Suppressor macrophage treated with lipopolysaccharide for 4 hours (primary cell): ENCODE measurements at regions not wholly inside any gene's neighbourhood (a gene's known extent, or its start where the extent isn't known, plus 50 kb on each side); places are given as distances from the start of the nearest gene placed in this dataset.
"Not testable (repeated sequence)": the region's sequence is repeated elsewhere in the genome, so short reads cannot be mapped to it uniquely, and the experiment has no call there.

ENCODE experiments used
- DNase-seq: peaks from one replicate; pipeline ENCODE4 v3.0.0-alpha.2; 2020

GRCh38 chr6:111925296-111925695 is 52.0 kb upstream of the FYN start:
- peak; percentile 35 for DNase-seq

DNA sequence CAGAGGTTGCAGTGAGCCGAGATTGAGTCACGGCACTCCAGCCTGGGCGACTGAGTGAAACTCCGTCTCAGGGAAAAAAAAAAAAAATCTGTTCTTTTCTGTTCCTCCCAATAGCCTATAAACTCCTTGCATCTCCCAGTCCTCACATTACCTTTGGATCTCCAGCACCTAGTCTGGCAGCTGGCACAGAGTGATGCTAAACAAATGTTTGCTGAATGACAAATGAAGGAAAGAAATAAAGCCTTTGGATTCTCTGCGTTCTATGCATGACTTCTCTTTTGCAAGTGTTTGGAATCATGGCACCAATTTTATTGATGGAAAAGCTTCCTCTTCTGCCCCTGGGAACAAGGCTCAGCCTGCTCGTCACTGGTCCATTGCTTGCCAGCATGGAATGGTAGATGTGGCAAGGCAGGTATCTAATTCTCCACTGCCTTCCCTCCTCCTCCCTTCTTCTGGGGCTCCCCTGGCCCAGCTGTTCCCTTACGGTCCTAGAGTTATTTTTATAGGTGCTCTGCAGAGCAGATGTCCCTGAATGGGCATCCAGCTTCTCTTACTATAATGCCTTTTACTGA is 53.6 kb upstream of the FYN start:
- no peak for DNase-seq

DNA sequence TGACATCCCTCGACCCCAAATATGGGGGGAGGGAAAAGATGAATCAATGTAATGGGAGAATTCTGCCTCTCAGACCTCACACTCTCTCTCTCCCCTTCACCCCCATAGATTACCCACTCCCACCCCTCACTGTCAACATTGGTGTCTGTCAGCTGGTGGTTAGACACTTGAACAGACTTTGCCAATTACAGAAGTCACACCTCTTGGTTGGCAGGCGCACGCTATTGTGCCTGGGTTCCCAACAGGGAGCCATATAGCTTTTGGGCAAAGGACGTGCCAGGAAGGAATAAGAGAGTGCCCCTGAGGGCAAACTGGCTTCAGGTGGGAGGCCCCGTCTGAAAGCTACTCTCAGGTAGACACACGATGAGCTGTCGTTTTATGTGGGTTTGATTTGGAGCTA is 54.1 kb upstream of the FYN start:
- DNase-seq = no peak

GRCh38 chr6:111928139-111928538 is 54.9 kb upstream of the FYN start:
- DNase-seq = no peak

DNA sequence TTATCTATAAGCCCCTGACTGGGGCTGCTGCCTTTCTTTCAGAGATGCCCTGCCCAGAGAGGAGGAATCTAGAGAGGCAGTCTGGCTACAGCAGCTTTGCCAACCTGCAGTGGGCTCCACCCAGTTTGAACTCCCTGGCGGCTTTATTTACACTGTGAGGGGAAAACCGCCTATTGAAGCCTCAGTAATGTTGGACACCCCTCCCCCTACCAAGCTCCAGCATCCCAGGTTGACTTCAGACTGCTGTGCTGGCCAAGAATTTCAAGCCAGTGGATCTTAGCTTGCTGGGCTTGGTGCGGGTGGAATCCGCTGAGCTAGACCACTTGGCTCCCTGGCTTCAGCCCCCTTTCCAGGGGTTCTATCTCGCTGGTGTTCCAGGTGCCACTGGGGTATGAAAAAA is 61.4 kb upstream of the FYN start:
- not testable (repeated sequence) for DNase-seq

- DNase-seq = no peak
These were observed 63.5 kb upstream of the FYN start for GRCh38 chr6:111936718-111937117.

DNA sequence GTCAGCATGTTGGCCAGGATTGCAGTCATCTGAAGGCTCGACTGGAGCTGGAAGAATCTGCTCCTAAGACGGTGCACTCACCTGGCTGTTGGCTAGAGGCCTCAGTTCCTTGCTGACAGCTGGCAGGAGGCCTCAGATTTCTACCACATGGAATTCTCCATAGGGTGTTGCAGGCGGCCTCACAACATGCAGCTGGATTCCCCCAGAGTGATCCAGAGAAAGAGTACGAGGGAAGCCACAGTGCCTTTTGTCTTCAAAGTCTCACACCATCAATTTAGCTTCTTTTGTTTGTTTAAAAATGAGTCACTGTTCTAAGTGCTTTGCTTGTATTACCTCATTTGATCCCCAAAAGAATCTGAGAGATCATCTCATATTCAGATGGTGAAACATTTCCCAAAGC is 65.5 kb upstream of the FYN start:
- DNase-seq = no peak

- DNase-seq = peak; percentile 73
These were observed 66.7 kb upstream of the FYN start for GRCh38 chr6:111939902-111940301.

DNA sequence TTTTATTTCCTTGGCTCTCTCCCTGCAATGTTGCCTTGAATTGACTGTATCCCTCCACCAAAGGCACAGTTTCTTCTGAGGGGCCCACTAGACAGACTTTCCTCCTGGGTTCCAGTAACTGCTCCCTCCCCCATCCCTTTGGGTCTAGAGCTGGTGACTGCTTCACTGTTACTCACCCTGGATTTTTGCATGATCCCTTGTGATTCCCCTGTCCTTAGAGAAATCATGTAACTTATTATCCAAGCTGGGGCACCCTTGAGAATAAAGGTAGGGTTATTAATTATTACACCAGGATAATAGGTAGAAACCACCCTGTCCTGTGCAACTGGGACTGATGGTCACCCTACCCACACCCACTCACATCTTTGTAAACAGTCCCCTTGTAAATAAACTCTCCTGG is 67.5 kb upstream of the FYN start:
- no peak for DNase-seq

- DNase-seq = peak; percentile 45
These were observed 68.6 kb upstream of the FYN start for GRCh38 chr6:111941686-111942330.

DNA sequence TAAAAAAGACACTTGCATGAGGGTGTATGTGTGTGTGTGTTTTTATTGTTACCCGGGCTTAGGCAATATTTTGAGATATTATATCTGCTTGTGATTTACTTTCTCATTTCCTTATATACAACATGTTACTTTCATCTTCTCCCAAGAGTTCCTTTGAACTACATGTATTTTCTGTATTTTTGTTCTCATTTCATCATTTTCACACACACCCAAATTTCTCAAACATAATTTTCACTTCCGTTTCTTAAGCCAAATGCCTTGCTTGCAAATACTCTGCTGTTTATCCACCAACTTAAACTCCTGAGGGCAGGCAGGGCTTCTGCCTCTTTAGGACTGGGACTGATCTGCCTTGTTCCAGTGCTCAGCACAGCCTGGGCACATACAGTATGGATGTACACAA is 69.3 kb upstream of the FYN start:
- peak; percentile 80 for DNase-seq

- no peak for DNase-seq
These were observed 70.0 kb upstream of the FYN start for GRCh38 chr6:111943266-111943665.

DNA sequence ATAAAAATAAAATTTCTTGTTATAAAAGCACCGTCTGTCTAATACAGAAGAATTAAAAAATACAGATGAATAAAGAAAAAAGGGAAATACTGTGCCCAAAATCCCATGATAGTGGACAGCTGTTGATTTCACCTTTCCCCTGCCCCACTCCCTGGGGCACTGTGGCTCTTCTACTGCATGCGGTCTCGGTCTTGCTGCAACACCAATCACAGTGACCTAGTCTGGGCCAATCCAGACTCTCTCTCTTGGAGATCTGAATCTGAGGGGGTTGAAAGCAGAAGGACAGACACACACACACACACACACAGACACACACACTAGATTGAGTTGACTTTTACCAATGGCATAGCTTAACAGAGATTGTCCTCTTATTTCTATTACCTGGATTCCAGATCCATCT is 70.5 kb upstream of the FYN start:
- DNase-seq = peak; percentile 34

DNA sequence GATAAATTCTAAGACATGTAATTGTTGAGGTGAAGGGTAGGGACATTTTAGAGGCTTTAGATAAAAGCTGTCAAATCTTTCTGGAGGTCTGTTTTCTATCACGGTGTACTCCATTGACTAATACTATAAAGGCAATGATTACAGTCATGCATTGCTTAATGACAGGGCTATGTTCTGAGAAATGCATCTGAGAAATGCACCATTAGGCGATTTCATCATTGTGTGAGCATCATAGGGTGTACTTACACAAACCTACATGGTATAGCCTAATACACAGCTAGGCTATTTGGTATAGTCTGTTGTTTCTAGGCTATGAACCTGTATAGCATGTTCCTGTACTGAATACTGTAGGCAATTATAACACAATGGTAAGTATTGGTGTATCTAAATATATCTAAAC is 71.3 kb upstream of the FYN start:
- DNase-seq = peak; percentile 69

- DNase-seq = no peak
These were observed 76.3 kb upstream of the FYN start for GRCh38 chr6:111949546-111949945.

GRCh38 chr6:111949984-111950383 is 76.7 kb upstream of the FYN start:
- not testable (repeated sequence) for DNase-seq

GRCh38 chr6:111950661-111951496 is 77.6 kb upstream of the FYN start:
- DNase-seq = no peak

DNA sequence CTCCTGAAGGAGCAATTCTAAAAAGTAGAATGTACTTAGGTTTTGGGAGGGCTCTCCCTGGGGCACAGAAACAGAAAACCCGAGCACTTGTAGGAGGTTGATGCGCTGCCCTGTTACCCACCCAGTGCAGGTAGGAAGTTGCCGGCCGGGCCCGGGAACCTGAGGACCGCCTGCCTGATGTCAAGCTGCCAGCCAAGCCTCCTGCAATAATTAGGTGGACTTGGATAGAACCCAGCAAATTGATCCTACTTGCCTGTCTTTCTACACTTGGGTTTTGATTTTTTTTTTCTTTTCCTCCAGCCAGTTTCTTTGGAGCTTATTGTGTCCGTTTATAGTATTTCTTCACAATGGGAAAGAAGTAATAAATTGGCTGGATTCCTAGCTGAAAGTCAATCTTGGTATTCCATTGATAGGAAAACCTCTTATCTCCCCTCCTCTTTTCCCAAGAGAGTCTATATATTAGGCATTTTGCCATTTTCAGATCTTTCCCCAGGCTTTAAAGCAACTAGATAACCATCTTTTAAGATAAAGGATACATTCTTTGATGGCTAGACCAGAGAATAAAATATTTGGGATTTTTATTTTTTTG is 78.3 kb upstream of the FYN start:
- DNase-seq = no peak

- DNase-seq = no peak
These were observed 79.0 kb upstream of the FYN start for GRCh38 chr6:111952274-111952673.

- DNase-seq = peak; percentile 67
These were observed 79.7 kb upstream of the FYN start for GRCh38 chr6:111952821-111953540.

DNA sequence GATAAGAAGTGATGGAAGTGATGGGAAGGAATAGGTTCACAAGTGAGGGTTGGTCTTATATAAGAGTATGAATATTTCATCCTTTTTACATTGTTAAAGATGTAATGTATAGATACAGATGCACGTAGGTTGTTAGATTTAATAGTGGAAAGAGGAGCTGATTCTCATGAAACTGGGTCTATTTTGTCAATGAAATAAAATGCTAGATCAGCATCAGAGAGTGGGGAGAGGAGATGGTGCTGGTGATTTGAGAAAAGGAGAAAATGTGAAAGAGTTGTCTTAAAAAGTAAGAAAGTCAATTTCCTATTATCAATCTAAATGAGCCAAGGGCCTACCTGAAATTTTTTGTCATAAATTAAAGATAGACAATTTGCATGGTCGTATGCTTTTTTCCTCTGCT is 82.8 kb upstream of the FYN start:
- no peak for DNase-seq

DNA sequence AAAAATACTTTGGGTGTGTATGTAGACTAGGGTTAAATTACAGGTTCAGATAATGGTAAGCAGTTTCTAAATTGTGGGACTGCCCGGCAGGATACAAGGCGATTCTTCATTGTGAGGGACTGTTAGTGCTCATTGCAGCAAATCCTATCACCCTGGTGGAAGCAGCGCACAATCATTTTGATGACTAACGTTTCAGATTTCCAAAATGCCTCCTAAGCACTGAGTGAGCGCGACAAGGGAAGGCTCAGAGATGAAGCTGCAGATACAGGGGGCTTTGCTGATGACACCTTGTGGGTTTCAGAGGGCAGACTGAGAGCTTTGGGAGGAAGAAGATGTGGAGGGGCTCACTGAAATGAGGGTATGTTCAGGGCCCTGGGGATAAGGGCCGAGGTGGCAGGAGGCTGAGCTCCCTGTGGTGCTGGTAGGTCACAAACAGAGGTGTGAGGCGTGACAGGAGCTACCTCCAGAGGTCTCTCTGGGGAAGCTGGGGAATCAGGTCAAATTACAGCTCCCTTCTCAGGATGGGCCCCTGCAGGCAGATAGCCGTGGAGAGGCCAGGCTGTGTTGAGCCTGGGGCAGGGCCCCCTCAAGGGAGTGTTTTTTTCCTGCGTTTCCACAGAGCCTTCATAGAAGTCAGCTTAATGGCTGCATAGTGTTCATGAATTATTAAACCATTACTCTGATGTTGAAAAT is 84.5 kb upstream of the FYN start:
- no peak for DNase-seq

DNA sequence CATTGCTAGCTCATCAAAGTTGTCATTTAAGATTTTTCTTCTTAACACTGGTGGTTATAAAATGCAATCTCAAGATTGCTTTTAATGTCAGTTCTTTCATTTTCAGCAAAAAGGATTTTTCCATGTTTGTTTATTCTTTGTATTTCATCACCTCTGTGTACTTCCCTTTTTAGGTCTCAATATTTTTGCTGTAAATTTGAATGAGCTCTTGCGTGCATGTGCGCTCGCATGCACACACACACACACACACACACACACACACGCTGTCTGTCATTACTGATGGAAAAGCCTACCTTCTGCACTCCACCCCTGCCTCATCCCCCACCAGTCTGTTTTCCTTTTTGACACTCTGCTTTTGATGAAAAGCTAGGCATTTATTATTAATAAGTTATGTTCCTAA is 85.3 kb upstream of the FYN start:
- DNase-seq = peak; percentile 71
